SK-N-SH (cell line): ENCODE measurements at regions not wholly inside any gene's neighbourhood (a gene's known extent, or its start where the extent isn't known, plus 50 kb on each side); places are given as distances from the start of the nearest gene placed in this dataset.

Experiments used
- CTCF ChIA-PET: fragments of 300-600, 350-600 bp; formaldehyde crosslinking; extraction: SDS; loops from one replicate; lab custom pipeline; 2021; lab: Yijun Ruan, JAX
- POLR2A ChIA-PET: fragments of 350-600 bp; sonication (Branson Sonifier 250); formaldehyde crosslinking; extraction: SDS; loops from one replicate; lab custom pipeline; 2020; ENCODE audit warnings: antibody characterized with exemption, inconsistent platforms; lab: Yijun Ruan, JAX
- DNase-seq: peaks from one replicate; pipeline ENCODE4 v3.0.0; 2012
- H2AFZ ChIP-seq: fragments of 200-600 bp; sonication (generic); 2 replicates; pipeline ENCODE4 v1.8.1; 2016; ENCODE audit warnings: antibody characterized with exemption, mild to moderate bottlenecking, low read depth
- H3F3A ChIP-seq: fragments of 200-600 bp; sonication (generic); replicated peaks from 2 replicates; pipeline ENCODE3; 2016; ENCODE audit warnings: antibody characterized with exemption, mild to moderate bottlenecking; ENCODE audit not compliant: insufficient read depth
- H3K27ac ChIP-seq, 2 experiments: fragments of 200-500 bp in 1 of 2; fragments of 200-600 bp in 1 of 2; sonication (Bioruptor generic) in 1 of 2; sonication (generic), shearing (Covaris generic) in 1 of 2; 2 replicates each; pipeline versions ENCODE4 v1.5.1 to v1.6.1; 2014 to 2016; ENCODE audit warnings: low read depth in 2 of 2, inconsistent platforms in 1 of 2, low read length in 1 of 2, mild to moderate bottlenecking in 1 of 2, mixed read lengths in 1 of 2
- H3K27me3 ChIP-seq: fragments of 200-600 bp; sonication (generic), shearing (Covaris generic); 2 replicates; pipeline ENCODE4 v1.6.1; 2016; ENCODE audit warnings: mixed run types; ENCODE audit not compliant: insufficient read depth
- H3K36me3 ChIP-seq, 2 experiments: fragments of 200-500 bp in 1 of 2; fragments of 200-600 bp in 1 of 2; sonication (Bioruptor generic) in 1 of 2; sonication (generic) in 1 of 2; replicated peaks in 1 of 2; 2 replicates each; pipeline versions ENCODE3 to v1.5.1; 2014 to 2016; ENCODE audit warnings: low read length in 1 of 2, mild to moderate bottlenecking in 1 of 2; ENCODE audit not compliant: insufficient read depth in 2 of 2, control insufficient read depth in 1 of 2
- H3K4me1 ChIP-seq, 2 experiments: fragments of 200-500 bp in 1 of 2; fragments of 200-600 bp in 1 of 2; sonication (Bioruptor generic) in 1 of 2; sonication (generic), shearing (Covaris generic) in 1 of 2; 2 replicates each; pipeline versions ENCODE4 v1.5.1 to v1.6.1; 2014 to 2016; ENCODE audit warnings: low read depth in 1 of 2, low read length in 1 of 2, mixed run types in 1 of 2; ENCODE audit not compliant: insufficient read depth in 2 of 2, control insufficient read depth in 1 of 2
- H3K4me2 ChIP-seq: fragments of 200-600 bp; sonication (generic), shearing (Covaris generic); 2 replicates; pipeline ENCODE4 v1.6.1; 2017; ENCODE audit warnings: mixed run types
- H3K4me3 ChIP-seq, 2 experiments: fragments of 200-500 bp in 1 of 2; fragments of 200-600 bp in 1 of 2; sonication (Bioruptor generic) in 1 of 2; sonication (generic), shearing (Covaris generic) in 1 of 2; 2 replicates each; pipeline versions ENCODE4 v1.5.1 to v1.8.1; 2014 to 2016; ENCODE audit warnings: low read depth in 2 of 2, inconsistent platforms in 1 of 2, low read length in 1 of 2, mild to moderate bottlenecking in 1 of 2, mixed read lengths in 1 of 2, moderate library complexity in 1 of 2
- H3K79me2 ChIP-seq: fragments of 200-600 bp; sonication (generic); 2 replicates; pipeline ENCODE4 v1.8.1; 2017; ENCODE audit warnings: mild to moderate bottlenecking; ENCODE audit not compliant: insufficient read depth
- H3K9ac ChIP-seq: fragments of 200-600 bp; sonication (generic); 2 replicates; pipeline ENCODE4 v1.6.1; 2017; ENCODE audit warnings: mixed run types
- H3K9me2 ChIP-seq: fragments of 200-600 bp; sonication (generic); 2 replicates; pipeline ENCODE4 v1.6.1; 2017; ENCODE audit warnings: mixed run types
- H3K9me3 ChIP-seq: fragments of 200-600 bp; sonication (generic); 2 replicates; pipeline ENCODE4 v1.6.1; 2017; ENCODE audit warnings: mixed run types, mild to moderate bottlenecking, moderate library complexity
- H4K20me1 ChIP-seq: fragments of 200-600 bp; sonication (generic); 2 replicates; pipeline ENCODE4 v1.6.1; 2017; ENCODE audit warnings: mild to moderate bottlenecking, mixed run types; ENCODE audit not compliant: insufficient read depth
- ELF1 ChIP-seq: IDR thresholded peaks from 2 replicates; pipeline ENCODE4 v1.4.0; 2012
- FOSL2 ChIP-seq: IDR thresholded peaks from 2 replicates; pipeline ENCODE4 v1.4.0; 2012; ENCODE audit warnings: low read depth, mild to moderate bottlenecking, moderate library complexity, borderline replicate concordance
- FOXJ3 ChIP-seq: sonication (generic); formaldehyde crosslinking; IDR thresholded peaks from 2 replicates; pipeline ENCODE4 v1.5.1; 2020; ENCODE audit warnings: mild to moderate bottlenecking, missing genetic modification reagents
- GABPA ChIP-seq: IDR thresholded peaks from 2 replicates; pipeline ENCODE4 v1.4.0; 2012; ENCODE audit warnings: low read depth, mild to moderate bottlenecking
- GATA2 ChIP-seq: sonication (generic); formaldehyde crosslinking; IDR thresholded peaks from 2 replicates; pipeline ENCODE4 v1.5.0; 2020; ENCODE audit warnings: mild to moderate bottlenecking, missing genetic modification reagents
- JUND ChIP-seq: IDR thresholded peaks from 2 replicates; pipeline ENCODE4 v1.4.0; 2012
- MEF2A ChIP-seq: IDR thresholded peaks from 2 replicates; pipeline ENCODE4 v1.4.0; 2012; ENCODE audit warnings: low read depth, borderline replicate concordance
- POLR2AphosphoS5 ChIP-seq: IDR thresholded peaks from 2 replicates; pipeline ENCODE4 v1.6.1; 2012; ENCODE audit warnings: low read depth, low read length
- REST ChIP-seq: IDR thresholded peaks from 2 replicates; pipeline ENCODE4 v1.6.1; 2012; ENCODE audit warnings: mild to moderate bottlenecking, low read depth, low read length, moderate library complexity
- RFX5 ChIP-seq: IDR thresholded peaks from 2 replicates; pipeline ENCODE4 v1.6.1; 2012; ENCODE audit warnings: mild to moderate bottlenecking, improper control_type of control experiment, low read length
- SIN3A ChIP-seq: IDR thresholded peaks from 2 replicates; pipeline ENCODE4 v1.6.1; 2012; ENCODE audit warnings: low read depth, mild to moderate bottlenecking, low read length, moderate library complexity, borderline replicate concordance
- TAF1 ChIP-seq: IDR thresholded peaks from 2 replicates; pipeline ENCODE4 v1.6.1; 2012; ENCODE audit warnings: low read depth, mild to moderate bottlenecking, low read length, moderate library complexity, borderline replicate concordance
- TCF12 ChIP-seq: IDR thresholded peaks from 2 replicates; pipeline ENCODE4 v1.4.0; 2012
- TEAD4 ChIP-seq: IDR thresholded peaks from 2 replicates; pipeline ENCODE4 v1.4.0; 2012; ENCODE audit warnings: mild to moderate bottlenecking, borderline replicate concordance; ENCODE audit not compliant: insufficient read depth
- YY1 ChIP-seq: IDR thresholded peaks from 2 replicates; pipeline ENCODE4 v1.4.0; 2012; ENCODE audit warnings: low read depth, mild to moderate bottlenecking
- TF ChIP-seq, protein P1 (sequence below): fragments of 200-600 bp; sonication (generic); IDR thresholded peaks from 2 replicates; pipeline ENCODE4 v1.6.1; 2017; ENCODE audit warnings: antibody characterized with exemption, mild to moderate bottlenecking, moderate library complexity
- TF ChIP-seq, protein P2 (sequence below): IDR thresholded peaks from 2 replicates; pipeline ENCODE4 v1.4.0; 2012; ENCODE audit warnings: low read depth, borderline replicate concordance
- TF ChIP-seq, protein P3 (sequence below): IDR thresholded peaks from 2 replicates; pipeline ENCODE4 v1.4.0; 2012; ENCODE audit warnings: low read depth, borderline replicate concordance

- H3K4me3 ChIP-seq: no peak overlapping the region
- no peaks in the 10 kb centered on the region for H3K4me1 ChIP-seq
- H3F3A ChIP-seq: no peaks in the 10 kb centered on the region
- H4K20me1 ChIP-seq: no peaks in the 10 kb centered on the region
- H3K36me3 ChIP-seq: no peaks in the 10 kb centered on the region
- H3K9ac ChIP-seq: no peak overlapping the region
- TF ChIP-seq REST: no peak
- no peak for TF ChIP-seq FOXJ3 (CRISPR knock-in tag)
- TF ChIP-seq YY1: no peak
- TF ChIP-seq SIN3A: no peak
- no peak for TF ChIP-seq RFX5
- TF ChIP-seq GATA2 (CRISPR knock-in tag): no peak
- TF ChIP-seq GABPA: no peak
- TF ChIP-seq, protein P1, sequence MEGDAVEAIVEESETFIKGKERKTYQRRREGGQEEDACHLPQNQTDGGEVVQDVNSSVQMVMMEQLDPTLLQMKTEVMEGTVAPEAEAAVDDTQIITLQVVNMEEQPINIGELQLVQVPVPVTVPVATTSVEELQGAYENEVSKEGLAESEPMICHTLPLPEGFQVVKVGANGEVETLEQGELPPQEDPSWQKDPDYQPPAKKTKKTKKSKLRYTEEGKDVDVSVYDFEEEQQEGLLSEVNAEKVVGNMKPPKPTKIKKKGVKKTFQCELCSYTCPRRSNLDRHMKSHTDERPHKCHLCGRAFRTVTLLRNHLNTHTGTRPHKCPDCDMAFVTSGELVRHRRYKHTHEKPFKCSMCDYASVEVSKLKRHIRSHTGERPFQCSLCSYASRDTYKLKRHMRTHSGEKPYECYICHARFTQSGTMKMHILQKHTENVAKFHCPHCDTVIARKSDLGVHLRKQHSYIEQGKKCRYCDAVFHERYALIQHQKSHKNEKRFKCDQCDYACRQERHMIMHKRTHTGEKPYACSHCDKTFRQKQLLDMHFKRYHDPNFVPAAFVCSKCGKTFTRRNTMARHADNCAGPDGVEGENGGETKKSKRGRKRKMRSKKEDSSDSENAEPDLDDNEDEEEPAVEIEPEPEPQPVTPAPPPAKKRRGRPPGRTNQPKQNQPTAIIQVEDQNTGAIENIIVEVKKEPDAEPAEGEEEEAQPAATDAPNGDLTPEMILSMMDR: no peak
- no peak for TF ChIP-seq ELF1
- TF ChIP-seq, protein P2, sequence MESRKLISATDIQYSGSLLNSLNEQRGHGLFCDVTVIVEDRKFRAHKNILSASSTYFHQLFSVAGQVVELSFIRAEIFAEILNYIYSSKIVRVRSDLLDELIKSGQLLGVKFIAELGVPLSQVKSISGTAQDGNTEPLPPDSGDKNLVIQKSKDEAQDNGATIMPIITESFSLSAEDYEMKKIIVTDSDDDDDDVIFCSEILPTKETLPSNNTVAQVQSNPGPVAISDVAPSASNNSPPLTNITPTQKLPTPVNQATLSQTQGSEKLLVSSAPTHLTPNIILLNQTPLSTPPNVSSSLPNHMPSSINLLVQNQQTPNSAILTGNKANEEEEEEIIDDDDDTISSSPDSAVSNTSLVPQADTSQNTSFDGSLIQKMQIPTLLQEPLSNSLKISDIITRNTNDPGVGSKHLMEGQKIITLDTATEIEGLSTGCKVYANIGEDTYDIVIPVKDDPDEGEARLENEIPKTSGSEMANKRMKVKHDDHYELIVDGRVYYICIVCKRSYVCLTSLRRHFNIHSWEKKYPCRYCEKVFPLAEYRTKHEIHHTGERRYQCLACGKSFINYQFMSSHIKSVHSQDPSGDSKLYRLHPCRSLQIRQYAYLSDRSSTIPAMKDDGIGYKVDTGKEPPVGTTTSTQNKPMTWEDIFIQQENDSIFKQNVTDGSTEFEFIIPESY: no peak
- TF ChIP-seq TCF12: no peak
- no peak for TF ChIP-seq TEAD4
- TF ChIP-seq TAF1: no peak
- TF ChIP-seq POLR2AphosphoS5: no peak
- TF ChIP-seq JUND: no peak
- TF ChIP-seq FOSL2: no peak
- no peak for TF ChIP-seq MEF2A
- TF ChIP-seq, protein P3, sequence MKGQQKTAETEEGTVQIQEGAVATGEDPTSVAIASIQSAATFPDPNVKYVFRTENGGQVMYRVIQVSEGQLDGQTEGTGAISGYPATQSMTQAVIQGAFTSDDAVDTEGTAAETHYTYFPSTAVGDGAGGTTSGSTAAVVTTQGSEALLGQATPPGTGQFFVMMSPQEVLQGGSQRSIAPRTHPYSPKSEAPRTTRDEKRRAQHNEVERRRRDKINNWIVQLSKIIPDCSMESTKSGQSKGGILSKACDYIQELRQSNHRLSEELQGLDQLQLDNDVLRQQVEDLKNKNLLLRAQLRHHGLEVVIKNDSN: no peak
- TF ChIP-seq, all 33 proteins: peak for 0
- Histone ChIP-seq H2AFZ (no peak overlapping the region), H3K4me2 (no peak overlapping the region), H3K9me3 (no peaks in the 10 kb centered on the region), H3K27me3 (no peaks in the 10 kb centered on the region), H3K79me2 (no peaks in the 10 kb centered on the region), H3K27ac (no peak overlapping the region), H3K9me2 (no peaks in the 10 kb centered on the region)
- ChIA-PET POLR2A (no interaction called here), CTCF (interaction anchor here (1.0 kb wide), 1 partner anchor 14 kb away, joined by 3 read pairs; no protein-coding TSS in a partner anchor)
- DNase-seq: no peak
Measured at GRCh38 chr3:191648787-191649186, 187.8 kb downstream of the PYDC2 start.
